Pancreas (tissue), 10 donors: ENCODE measurements at regions not wholly inside any gene's neighbourhood (a gene's known extent, or its start where the extent isn't known, plus 50 kb on each side); places are given as distances from the start of the nearest gene placed in this dataset.

Experiments
- ATAC-seq, 4 donors: fragments of 200-7000 bp; cut with Tn5 transposase; one replicate each; pipeline versions ENCODE4 v1.8.0 to v1.9.1; 2020; ENCODE audit warnings: mild to moderate bottlenecking in 4 of 4, moderate library complexity in 4 of 4
- DNase-seq, 6 donors: peaks; one replicate each; pipeline ENCODE4 v3.0.0-alpha.2; 2020
- FAIRE-seq: peaks from 2 replicates; lab custom pipeline; 2012; peaks lifted over from hg19 to GRCh38; lab: Jason Lieb, UNC
- H3K27ac ChIP-seq, 4 donors: fragments of 200-600 bp; sonication (generic); 1 replicate in 3 of 4; 2 replicates in 1 of 4; pipeline versions ENCODE4 v1.5.0 to v1.8.0; 2020
- H3K27me3 ChIP-seq, 4 donors: fragments of 200-600 bp; one replicate each; pipeline ENCODE4 v1.8.0; 2021
- H3K36me3 ChIP-seq, 3 donors: fragments of 200-600 bp; sonication (generic) in 1 of 3; one replicate each; pipeline versions ENCODE4 v1.5.0 to v1.8.0; 2020 to 2021
- H3K4me1 ChIP-seq, 3 donors: fragments of 200-600 bp; one replicate each; pipeline ENCODE4 v1.8.0; 2021
- H3K4me3 ChIP-seq, 4 donors: fragments of 200-600 bp; sonication (generic) in 2 of 4; one replicate each; pipeline versions ENCODE4 v1.5.0 to v1.8.0; 2020 to 2021
- H3K9me3 ChIP-seq, 4 donors: fragments of 200-600 bp; one replicate each; pipeline ENCODE4 v1.8.0; 2021
- CTCF ChIP-seq, 4 donors: fragments of 200-600 bp; sonication (generic) in 3 of 4; IDR thresholded peaks; one replicate each; pipeline versions ENCODE4 v1.5.0 to v1.8.0; 2021; ENCODE audit warnings: antibody characterized with exemption in 4 of 4
- WGBS, 2 donors: extraction: QIAGEN DNeasy Blood & Tissue Kit; methylation state at CpG; one replicate each; pipeline ENCODE4 v1.1.7; 2013; 5-methylcytosine and 5-hydroxymethylcytosine counted together
- intact Hi-C, 3 donors: fragments of 100-400 bp; cut with DNase I; formaldehyde crosslinking; loops; one replicate each; pipeline versions ENCODE4 v1.11.1 to v1.14.2; 2022
- donor health status: healthy with polysubstance abuse.
- donor health status: DM: no; HTN: no; CAD: no; lungs with moderate emphysema.
- donor health status: DM: no; HTN: no; CAD: no.
- donor health status: control.
- donor health status: control.
- donor health status: Bipolar disorder and iron deficiency.
- donor health status: DM: yes; HTN: yes; CAD: no.
- donor health status: DM: no; HTN: no; CAD: no.
- donor health status: DM: no; HTN: no; CAD: no.
- donor health status: DM: yes; HTN: yes; CAD: no.

DNA sequence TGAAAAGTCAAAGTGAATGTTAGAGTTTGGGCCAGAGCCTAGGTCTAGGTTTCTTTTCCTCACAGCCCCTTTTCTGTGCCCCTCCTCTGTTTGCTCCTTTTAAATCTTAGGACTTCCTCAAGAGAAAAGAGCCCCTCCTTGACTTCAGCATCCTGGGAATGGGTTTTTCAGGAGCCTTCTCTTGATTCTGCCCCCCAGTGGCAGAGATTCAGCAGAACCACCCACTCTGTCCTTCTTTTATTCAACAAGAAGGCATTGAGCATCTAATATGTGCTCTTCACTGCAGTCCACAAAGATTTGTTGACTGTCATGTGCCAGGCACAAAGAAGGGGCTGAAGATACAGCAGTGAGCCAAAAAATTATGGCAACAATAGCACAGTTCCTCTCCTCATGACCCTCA, 270.8 kb upstream of the CDH5 start:
- Histone ChIP-seq H3K27ac (no peak overlapping the region), H3K9me3 (no peaks in the 10 kb centered on the region), H3K4me1 (no peaks in the 10 kb centered on the region), H3K36me3 (no peaks in the 10 kb centered on the region), H3K4me3 (no peak overlapping the region), H3K27me3 (no peaks in the 10 kb centered on the region)
- no peak for TF ChIP-seq CTCF (IDR thresholded peaks at IDR 0.05)
- no peak for DNase-seq
- intact Hi-C loops = no loop called here
- FAIRE-seq = no peak
- ATAC-seq = no peak

DNA sequence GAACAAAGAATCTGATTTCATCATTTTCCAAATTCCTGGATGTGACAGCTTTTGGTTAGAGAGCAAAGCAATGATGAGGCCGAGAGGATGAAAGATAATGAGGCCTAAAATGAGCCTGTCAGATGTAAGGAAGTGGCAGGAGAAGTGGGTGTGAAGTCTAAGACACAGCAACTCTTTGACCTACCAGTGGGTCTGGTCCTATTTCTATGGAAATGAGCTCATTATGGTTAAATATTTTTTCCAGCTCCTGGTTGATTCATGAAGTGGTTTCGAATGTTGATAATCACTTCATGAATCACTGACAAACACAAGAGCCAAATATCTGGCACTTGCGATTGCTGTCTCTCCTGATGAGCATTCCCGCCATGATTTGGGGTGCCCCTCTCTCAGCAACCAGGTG, 273.3 kb upstream of the CDH5 start:
- WGBS, 2 donors = 56 to 67% methylated on average over 4 of the region's 4 CpGs
- Histone ChIP-seq H3K4me3 (no peak overlapping the region), H3K4me1 (no peaks in the 10 kb centered on the region), H3K27ac (no peak overlapping the region), H3K27me3 (no peaks in the 10 kb centered on the region), H3K9me3 (no peaks in the 10 kb centered on the region), H3K36me3 (no peaks in the 10 kb centered on the region)
- TF ChIP-seq CTCF (IDR thresholded peaks at IDR 0.05) = no peak
- no peak for FAIRE-seq
- no peak for ATAC-seq
- DNase-seq = no peak
- intact Hi-C loops = no loop called here

DNA sequence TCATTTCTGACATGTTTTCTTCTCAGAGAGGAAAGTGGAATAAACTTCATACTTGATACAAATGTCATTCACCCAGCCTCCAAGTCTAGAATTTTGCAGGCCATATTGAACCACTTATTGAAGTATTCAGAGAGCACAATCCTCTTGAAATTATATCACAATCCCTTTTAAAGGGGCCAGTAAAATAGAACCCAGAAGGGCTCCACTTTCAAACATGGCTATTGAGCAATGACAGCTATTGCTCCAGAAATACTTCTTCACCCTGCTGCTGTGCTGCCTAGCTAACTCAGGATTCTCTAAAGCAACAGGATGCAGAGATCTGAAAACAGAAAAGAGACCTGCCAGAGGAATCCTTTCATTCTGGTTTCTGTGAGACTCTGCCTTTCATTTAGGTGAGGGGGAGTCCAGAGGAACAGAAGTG, 275.0 kb upstream of the CDH5 start:
- Histone ChIP-seq H3K4me1 (no peaks in the 10 kb centered on the region), H3K36me3 (no peaks in the 10 kb centered on the region), H3K9me3 (no peaks in the 10 kb centered on the region), H3K4me3 (no peak overlapping the region), H3K27ac (no peak overlapping the region), H3K27me3 (no peaks in the 10 kb centered on the region)
- FAIRE-seq (no peak), DNase-seq (no peak), ATAC-seq (no peak)
- intact Hi-C loops = no loop called here
- TF ChIP-seq CTCF (IDR thresholded peaks at IDR 0.05) = no peak

DNA sequence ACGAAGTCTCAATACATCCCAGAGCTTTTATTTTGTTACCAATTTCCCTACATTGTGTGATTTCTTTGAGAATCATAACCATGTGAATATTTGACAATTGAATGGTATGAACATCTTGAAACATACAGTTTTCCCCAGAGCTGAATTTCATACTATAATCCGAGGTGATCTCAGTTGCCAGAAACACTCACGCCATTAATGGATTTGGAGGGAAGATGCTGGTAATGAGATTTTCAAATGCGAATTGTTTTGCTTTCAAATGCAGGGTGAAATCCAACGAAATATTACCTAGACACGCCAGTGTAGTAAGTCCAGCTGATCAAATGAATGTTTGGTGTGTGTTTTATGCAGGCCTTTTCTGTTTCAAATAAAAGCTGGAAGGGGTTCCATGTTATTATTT, 277.8 kb upstream of the CDH5 start:
- no peak for ATAC-seq
- WGBS, 2 donors = 56 to 66% methylated on average over 6 of the region's 6 CpGs
- no peak for DNase-seq

GRCh38 chr16:66087308-66087707, 279.2 kb upstream of the CDH5 start:
- no peak for FAIRE-seq
- no peak for TF ChIP-seq CTCF (IDR thresholded peaks at IDR 0.05)
- intact Hi-C loops = no loop called here
- Histone ChIP-seq H3K4me1 (no peaks in the 10 kb centered on the region), H3K27me3 (no peaks in the 10 kb centered on the region), H3K9me3 (no peaks in the 10 kb centered on the region), H3K36me3 (no peaks in the 10 kb centered on the region), H3K27ac (no peak overlapping the region), H3K4me3 (no peak overlapping the region)
- no peak for DNase-seq
- no peak for ATAC-seq

More for the DNA sequence above, 277.8 kb upstream of the CDH5 start:
- no peaks in the 10 kb centered on the region for H3K36me3 ChIP-seq
- intact Hi-C loops = no loop called here
- H3K4me1 ChIP-seq = no peaks in the 10 kb centered on the region
- H3K27me3 ChIP-seq = no peaks in the 10 kb centered on the region
- no peak overlapping the region for H3K4me3 ChIP-seq
- no peaks in the 10 kb centered on the region for H3K9me3 ChIP-seq
- no peak for TF ChIP-seq CTCF (IDR thresholded peaks at IDR 0.05)
- H3K27ac ChIP-seq = no peak overlapping the region
- FAIRE-seq = no peak
